GM12874 (cell line): ENCODE measurements at regions not wholly inside any gene's neighbourhood (a gene's known extent, or its start where the extent isn't known, plus 50 kb on each side); places are given as distances from the start of the nearest gene placed in this dataset.

Experiments
- TF ChIP-seq, protein P1 (sequence below): IDR thresholded peaks from 2 replicates; pipeline ENCODE4 v1.5.1; 2011; ENCODE audit warnings: low read depth, mild to moderate bottlenecking, control low read depth, low read length, moderate library complexity; ENCODE audit not compliant: insufficient read depth

DNA sequence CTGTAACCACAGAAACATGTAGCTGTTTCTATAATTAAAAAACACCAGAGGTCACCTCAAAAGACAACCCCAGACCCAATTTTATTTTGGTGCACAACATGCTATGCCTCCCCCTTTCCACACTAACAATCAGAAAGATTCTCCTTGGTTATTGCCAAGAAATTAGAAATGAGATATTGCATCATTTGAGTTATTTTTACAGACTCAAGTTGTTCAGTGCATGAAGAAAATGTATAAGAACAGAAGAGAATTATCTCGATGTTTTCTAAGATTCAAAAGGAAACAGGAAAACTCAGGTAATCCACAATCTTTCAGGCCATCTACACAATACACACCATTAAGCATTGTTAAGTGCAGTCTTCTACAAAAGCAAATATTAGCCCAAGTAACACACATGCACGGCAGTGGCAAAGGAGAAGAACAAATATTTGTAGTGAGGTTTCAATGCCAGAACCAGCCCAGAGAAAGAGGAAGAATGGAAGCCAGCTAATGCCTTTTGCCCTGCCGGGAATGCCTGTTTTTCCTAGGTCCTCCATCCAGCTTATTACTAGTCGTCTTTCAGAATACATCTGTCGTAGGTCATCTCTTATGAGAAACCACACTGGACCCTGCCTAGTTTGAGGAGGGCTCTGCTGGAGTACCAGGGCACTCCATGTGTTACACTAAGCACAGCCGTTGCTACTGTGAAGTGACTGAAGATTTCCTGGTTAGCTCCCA lies 67.6 kb upstream of the C1GALT1 start:
- TF ChIP-seq, protein P1, sequence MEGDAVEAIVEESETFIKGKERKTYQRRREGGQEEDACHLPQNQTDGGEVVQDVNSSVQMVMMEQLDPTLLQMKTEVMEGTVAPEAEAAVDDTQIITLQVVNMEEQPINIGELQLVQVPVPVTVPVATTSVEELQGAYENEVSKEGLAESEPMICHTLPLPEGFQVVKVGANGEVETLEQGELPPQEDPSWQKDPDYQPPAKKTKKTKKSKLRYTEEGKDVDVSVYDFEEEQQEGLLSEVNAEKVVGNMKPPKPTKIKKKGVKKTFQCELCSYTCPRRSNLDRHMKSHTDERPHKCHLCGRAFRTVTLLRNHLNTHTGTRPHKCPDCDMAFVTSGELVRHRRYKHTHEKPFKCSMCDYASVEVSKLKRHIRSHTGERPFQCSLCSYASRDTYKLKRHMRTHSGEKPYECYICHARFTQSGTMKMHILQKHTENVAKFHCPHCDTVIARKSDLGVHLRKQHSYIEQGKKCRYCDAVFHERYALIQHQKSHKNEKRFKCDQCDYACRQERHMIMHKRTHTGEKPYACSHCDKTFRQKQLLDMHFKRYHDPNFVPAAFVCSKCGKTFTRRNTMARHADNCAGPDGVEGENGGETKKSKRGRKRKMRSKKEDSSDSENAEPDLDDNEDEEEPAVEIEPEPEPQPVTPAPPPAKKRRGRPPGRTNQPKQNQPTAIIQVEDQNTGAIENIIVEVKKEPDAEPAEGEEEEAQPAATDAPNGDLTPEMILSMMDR: no peak

DNA sequence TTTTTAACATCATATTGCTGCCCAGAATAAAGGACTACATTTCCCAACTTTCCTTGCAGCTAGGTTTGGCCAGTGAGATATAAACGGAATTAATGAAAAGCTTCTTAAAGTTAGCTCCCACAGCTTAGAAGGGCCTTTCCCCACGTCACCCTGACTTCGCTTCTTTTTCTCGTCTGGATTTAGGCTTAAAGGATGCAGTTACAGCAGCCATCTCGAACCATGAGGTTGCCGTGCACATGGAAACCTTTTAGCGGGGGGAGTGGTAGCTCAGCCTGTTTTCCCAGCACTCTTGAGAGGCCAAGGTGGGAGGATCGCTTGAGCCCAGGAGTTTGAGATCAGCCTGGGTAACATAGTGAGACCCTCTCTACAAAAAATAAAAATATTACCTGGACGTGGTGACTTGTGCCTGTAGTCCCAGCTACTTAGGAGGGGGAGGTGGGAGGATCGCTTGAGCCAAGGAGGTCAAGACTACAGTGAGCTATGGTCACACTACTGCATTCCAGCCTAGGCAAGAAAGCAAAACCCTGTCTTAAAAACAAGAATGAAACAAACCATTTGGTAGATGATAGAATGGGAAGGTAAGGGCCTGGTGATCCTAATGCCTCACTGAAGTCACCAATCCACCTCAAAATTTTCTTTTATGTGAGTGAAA lies 64.3 kb upstream of the C1GALT1 start:
- TF ChIP-seq, protein P1: no peak

GRCh38 chr7:7118822-7119221 lies 63.5 kb upstream of the C1GALT1 start:
- TF ChIP-seq, protein P1: no peak

DNA sequence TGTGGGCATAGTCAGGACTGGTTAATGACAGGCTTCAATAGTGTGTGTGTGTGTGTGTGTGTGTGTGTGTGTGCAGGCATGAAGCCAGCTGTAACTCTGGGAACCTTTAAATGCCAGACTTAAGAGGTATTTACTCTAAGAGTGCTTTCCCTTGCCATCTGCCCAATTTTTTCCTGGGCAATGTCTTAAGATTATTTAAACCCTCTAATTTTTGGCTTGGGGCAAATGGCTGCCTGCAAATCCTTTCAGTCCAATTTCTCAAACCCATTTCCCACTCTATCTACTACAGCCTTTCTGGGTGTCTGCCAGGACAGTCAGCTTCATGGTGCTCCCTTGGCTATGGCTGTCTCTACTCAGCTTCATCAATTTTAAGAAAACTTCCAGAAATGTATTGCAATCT lies 62.6 kb upstream of the C1GALT1 start:
- TF ChIP-seq, protein P1: no peak

- TF ChIP-seq, protein P1: no peak
Measured at GRCh38 chr7:7122033-7122478, 60.3 kb upstream of the C1GALT1 start.

- TF ChIP-seq, protein P1: no peak
Measured at GRCh38 chr7:7122701-7123281, 59.6 kb upstream of the C1GALT1 start.

GRCh38 chr7:7125963-7126362 lies 56.4 kb upstream of the C1GALT1 start:
- TF ChIP-seq, protein P1: no peak
